ENCODE measurements at regions not wholly inside any gene's neighbourhood (a gene's known extent, or its start where the extent isn't known, plus 50 kb on each side); places are given as distances from the start of the nearest gene placed in this dataset.

GRCh38 chr12:46046436-46046835 is 56.1 kb upstream of the SCAF11 start:
- Mint-ChIP-seq H3K27ac (no peak overlapping the region), H3K9me3 (peaks cover 22 to 27% of the 10 kb centered on the region in 2 donors), H3K36me3 (peaks cover 21 to 42% of the 10 kb centered on the region in 2 donors)
- no peak for DNase-seq (ENCODE audit: low spot score in 2 of 2)
- ATAC-seq = no peak

DNA sequence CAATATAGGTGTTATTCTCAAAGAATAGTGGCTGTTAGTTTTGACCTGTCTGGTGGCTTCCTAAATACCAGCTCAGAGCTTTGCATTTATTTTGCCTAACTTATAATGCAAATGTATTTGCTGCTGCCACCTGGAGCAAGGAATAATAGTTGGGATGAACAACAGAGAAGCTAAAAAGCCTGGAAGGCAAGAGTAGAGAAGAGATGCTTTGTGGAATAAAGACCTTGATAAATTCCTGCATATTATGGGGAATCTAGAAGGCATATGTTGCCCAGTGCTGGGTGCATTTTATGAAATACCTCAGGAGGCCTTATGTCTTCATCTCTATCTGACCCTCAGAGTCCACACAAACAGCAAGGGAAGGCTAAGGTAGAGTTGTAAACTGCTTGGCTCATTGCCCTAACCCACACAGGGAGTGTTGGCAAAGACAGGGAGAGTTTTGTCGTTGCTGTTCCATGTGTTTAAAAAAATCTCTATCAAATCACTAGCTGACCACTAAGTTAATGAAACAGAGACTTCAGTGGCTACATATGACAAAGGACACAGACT is 53.7 kb upstream of the SCAF11 start:
- DNase-seq (ENCODE audit: low spot score in 2 of 2) (no peak), ATAC-seq (no peak)
- Mint-ChIP-seq H3K27ac (no peak overlapping the region), H3K9me3 (peaks cover 19 to 20% of the 10 kb centered on the region in 2 donors), H3K36me3 (peaks cover 19 to 33% of the 10 kb centered on the region in 2 donors)
